HUES64 (cell line): ENCODE measurements at regions not wholly inside any gene's neighbourhood (a gene's known extent, or its start where the extent isn't known, plus 50 kb on each side); places are given as distances from the start of the nearest gene placed in this dataset.

Experiments
- H3K27ac ChIP-seq: 2 replicates; pipeline ENCODE4 v1.7.0; 2013; ENCODE audit warnings: low read depth, low read length, inconsistent platforms
- H3K27me3 ChIP-seq: 2 replicates; pipeline ENCODE4 v1.6.1; 2013; ENCODE audit warnings: mild to moderate bottlenecking, low read length; ENCODE audit not compliant: insufficient read depth
- H3K36me3 ChIP-seq: 2 replicates; pipeline ENCODE4 v1.6.1; 2013; ENCODE audit warnings: mild to moderate bottlenecking, low read length; ENCODE audit not compliant: insufficient read depth
- H3K4me1 ChIP-seq: 2 replicates; pipeline ENCODE4 v1.6.1; 2013; ENCODE audit warnings: mild to moderate bottlenecking, low read length, moderate library complexity; ENCODE audit not compliant: insufficient read depth
- H3K4me3 ChIP-seq: 2 replicates; pipeline ENCODE4 v1.5.1; 2013; ENCODE audit warnings: mild to moderate bottlenecking, low read length, moderate library complexity
- H3K9ac ChIP-seq: 2 replicates; pipeline ENCODE4 v1.6.1; 2013; ENCODE audit warnings: mild to moderate bottlenecking, low read depth, low read length
- H3K9me3 ChIP-seq: 2 replicates; pipeline ENCODE4 v1.6.1; 2013; ENCODE audit warnings: low read depth, low read length; ENCODE audit not compliant: insufficient read depth
- WGBS: fragments of 150-250, 120-280 bp; methylation state at CpG from one replicate; pipeline ENCODE4 v1.1.7; 2013; ENCODE audit warnings: missing lambda C conversion rate; 5-methylcytosine and 5-hydroxymethylcytosine counted together

- Histone ChIP-seq H3K36me3 (no peaks in the 10 kb centered on the region), H3K27me3 (no peaks in the 10 kb centered on the region)
- no CpG with 5 or more reads among the region's 1 CpG for WGBS
Observed at GRCh38 chr6:92944132-92944531, 475.2 kb downstream of the EPHA7 start.

GRCh38 chr6:92942549-92942948 lies 476.8 kb downstream of the EPHA7 start:
- H3K9me3 ChIP-seq: no peaks in the 10 kb centered on the region
- H3K4me1 ChIP-seq: no peaks in the 10 kb centered on the region
- H3K27me3 ChIP-seq: no peaks in the 10 kb centered on the region
- H3K4me3 ChIP-seq: no peak overlapping the region
- H3K36me3 ChIP-seq: no peaks in the 10 kb centered on the region
- no peak overlapping the region for H3K9ac ChIP-seq
- H3K27ac ChIP-seq: no peak overlapping the region

More at GRCh38 chr6:92944132-92944531, 475.2 kb downstream of the EPHA7 start:
- H3K4me1 ChIP-seq: no peaks in the 10 kb centered on the region
- no peaks in the 10 kb centered on the region for H3K9me3 ChIP-seq
- no peak overlapping the region for H3K4me3 ChIP-seq
- no peak overlapping the region for H3K9ac ChIP-seq
- H3K27ac ChIP-seq: no peak overlapping the region

GRCh38 chr6:92934625-92935024 lies 484.7 kb downstream of the EPHA7 start:
- Histone ChIP-seq H3K27me3 (no peaks in the 10 kb centered on the region), H3K9ac (no peak overlapping the region), H3K9me3 (no peaks in the 10 kb centered on the region), H3K4me3 (no peak overlapping the region), H3K36me3 (no peaks in the 10 kb centered on the region), H3K27ac (no peak overlapping the region), H3K4me1 (no peaks in the 10 kb centered on the region)
- WGBS: 92% methylated on average over 1 of the region's 1 CpG

GRCh38 chr6:92930171-92930570 lies 489.2 kb downstream of the EPHA7 start:
- WGBS: 88% methylated on average over 5 of the region's 5 CpGs
- Histone ChIP-seq H3K9me3 (no peaks in the 10 kb centered on the region), H3K4me3 (no peak overlapping the region), H3K9ac (no peak overlapping the region), H3K27me3 (no peaks in the 10 kb centered on the region), H3K4me1 (no peaks in the 10 kb centered on the region), H3K36me3 (no peaks in the 10 kb centered on the region), H3K27ac (no peak overlapping the region)

GRCh38 chr6:92922216-92922806 lies 497.0 kb downstream of the EPHA7 start:
- H3K27me3 ChIP-seq: no peaks in the 10 kb centered on the region
- no peak overlapping the region for H3K27ac ChIP-seq
- no peak overlapping the region for H3K4me3 ChIP-seq
- H3K4me1 ChIP-seq: no peaks in the 10 kb centered on the region
- 83% methylated on average over 5 of the region's 5 CpGs for WGBS
- no peaks in the 10 kb centered on the region for H3K9me3 ChIP-seq
- no peaks in the 10 kb centered on the region for H3K36me3 ChIP-seq
- no peak overlapping the region for H3K9ac ChIP-seq

- 95% methylated on average over 1 of the region's 2 CpGs for WGBS
- Histone ChIP-seq H3K27ac (no peak overlapping the region), H3K36me3 (no peaks in the 10 kb centered on the region), H3K9ac (no peak overlapping the region), H3K9me3 (no peaks in the 10 kb centered on the region), H3K27me3 (no peaks in the 10 kb centered on the region), H3K4me1 (peaks cover 6% of the 10 kb centered on the region; the same call in 1 of the 2 replicates), H3K4me3 (no peak overlapping the region)
Observed at GRCh38 chr6:92915466-92915865, 503.9 kb downstream of the EPHA7 start.

- Histone ChIP-seq H3K27me3 (no peaks in the 10 kb centered on the region), H3K9me3 (no peaks in the 10 kb centered on the region), H3K36me3 (no peaks in the 10 kb centered on the region), H3K4me3 (no peak overlapping the region), H3K9ac (no peak overlapping the region), H3K27ac (no peak overlapping the region), H3K4me1 (peaks cover 15% of the 10 kb centered on the region)
- WGBS: 100% methylated on average over 1 of the region's 1 CpG
Observed at GRCh38 chr6:92911301-92911700, 508.1 kb downstream of the EPHA7 start.

- Histone ChIP-seq H3K27me3 (no peaks in the 10 kb centered on the region), H3K36me3 (no peaks in the 10 kb centered on the region), H3K9me3 (no peaks in the 10 kb centered on the region), H3K27ac (no peak overlapping the region), H3K9ac (no peak overlapping the region), H3K4me3 (no peak overlapping the region), H3K4me1 (peaks cover 15% of the 10 kb centered on the region; the same call in 1 of the 2 replicates)
- WGBS: no CpG with 5 or more reads among the region's 1 CpG
Observed at GRCh38 chr6:92910646-92911045, 508.7 kb downstream of the EPHA7 start.

GRCh38 chr6:92906385-92906784 lies 513.0 kb downstream of the EPHA7 start:
- no peaks in the 10 kb centered on the region for H3K27me3 ChIP-seq
- H3K4me1 ChIP-seq: peaks cover 15% of the 10 kb centered on the region; the same call in 1 of the 2 replicates
- no peak overlapping the region for H3K27ac ChIP-seq
- no peak overlapping the region for H3K9ac ChIP-seq
- no peak overlapping the region for H3K4me3 ChIP-seq
- H3K36me3 ChIP-seq: no peaks in the 10 kb centered on the region
- H3K9me3 ChIP-seq: no peaks in the 10 kb centered on the region
- 82% methylated on average over 1 of the region's 1 CpG for WGBS

- H3K36me3 ChIP-seq: no peaks in the 10 kb centered on the region
- WGBS: 95% methylated on average over 2 of the region's 3 CpGs
- no peaks in the 10 kb centered on the region for H3K9me3 ChIP-seq
- H3K4me1 ChIP-seq: no peaks in the 10 kb centered on the region
- no peak overlapping the region for H3K9ac ChIP-seq
- H3K4me3 ChIP-seq: no peak overlapping the region
- no peaks in the 10 kb centered on the region for H3K27me3 ChIP-seq
- no peak overlapping the region for H3K27ac ChIP-seq
Observed at GRCh38 chr6:92893741-92894140, 525.6 kb downstream of the EPHA7 start.

GRCh38 chr6:92892626-92893170 lies 526.7 kb downstream of the EPHA7 start:
- WGBS: 88% methylated on average over 1 of the region's 1 CpG
- no peaks in the 10 kb centered on the region for H3K27me3 ChIP-seq

GRCh38 chr6:92888316-92888715 lies 531.0 kb downstream of the EPHA7 start:
- no peak overlapping the region for H3K9ac ChIP-seq
- H3K9me3 ChIP-seq: no peaks in the 10 kb centered on the region
- no peaks in the 10 kb centered on the region for H3K36me3 ChIP-seq
- H3K27me3 ChIP-seq: no peaks in the 10 kb centered on the region
- H3K4me3 ChIP-seq: no peak overlapping the region
- no peaks in the 10 kb centered on the region for H3K4me1 ChIP-seq
- H3K27ac ChIP-seq: no peak overlapping the region

More at GRCh38 chr6:92892626-92893170, 526.7 kb downstream of the EPHA7 start:
- Histone ChIP-seq H3K9ac (no peak overlapping the region), H3K36me3 (no peaks in the 10 kb centered on the region), H3K9me3 (no peaks in the 10 kb centered on the region), H3K4me3 (no peak overlapping the region), H3K4me1 (no peaks in the 10 kb centered on the region), H3K27ac (no peak overlapping the region)
